Vagina (tissue), 2 donors: ENCODE measurements at regions not wholly inside any gene's neighbourhood (a gene's known extent, or its start where the extent isn't known, plus 50 kb on each side); places are given as distances from the start of the nearest gene placed in this dataset.

ENCODE experiments used
- DNase-seq, 2 donors: peaks; one replicate each; pipeline ENCODE4 v3.0.0-alpha.2; 2017; ENCODE audit errors: extremely low spot score in 2 of 2
- H3K27ac ChIP-seq: fragments of 200-600 bp; sonication (generic); one replicate; pipeline ENCODE4 v1.5.1; 2019
- H3K27me3 ChIP-seq: fragments of 200-600 bp; sonication (generic); one replicate; pipeline ENCODE4 v1.5.1; 2019
- H3K36me3 ChIP-seq, 2 donors: fragments of 200-600 bp; sonication (generic); one replicate each; pipeline ENCODE4 v1.5.1; 2017 to 2019
- H3K4me1 ChIP-seq: fragments of 200-600 bp; sonication (generic); one replicate; pipeline ENCODE4 v1.5.1; 2019
- H3K4me3 ChIP-seq, 2 donors: fragments of 200-600 bp; sonication (generic); 1 replicate in 1 of 2; 2 replicates in 1 of 2; pipeline ENCODE4 v1.5.1; 2016 to 2019
- H3K9me3 ChIP-seq: fragments of 200-600 bp; sonication (generic); one replicate; pipeline ENCODE4 v1.5.1; 2019
- POLR2A ChIP-seq, 2 donors: fragments of 450-650 bp; IDR thresholded peaks; one replicate each; pipeline ENCODE4 v1.6.1; 2017; ENCODE audit warnings: antibody characterized with exemption in 2 of 2, mild to moderate bottlenecking in 2 of 2, moderate library complexity in 2 of 2
- POLR2AphosphoS5 ChIP-seq, 2 donors: sonication (generic); formaldehyde crosslinking; IDR thresholded peaks; one replicate each; pipeline ENCODE4 v1.9.0; 2017; ENCODE audit warnings: antibody characterized with exemption in 2 of 2, mild to moderate bottlenecking in 2 of 2, low read depth in 1 of 2; ENCODE audit not compliant: insufficient read depth in 1 of 2
- intact Hi-C: fragments of 100-400 bp; cut with DNase I; formaldehyde crosslinking; loops from one replicate; pipeline ENCODE4 v1.15.1; 2023
- TF ChIP-seq, protein P1 (sequence below), 3 experiments: fragments of 450-650 bp in 2 of 3; fragments of 200-600 bp in 1 of 3; sonication (generic) in 1 of 3; IDR thresholded peaks; one replicate each; pipeline ENCODE4 v1.5.1; 2017 to 2019; ENCODE audit warnings: antibody characterized with exemption in 3 of 3, mild to moderate bottlenecking in 2 of 3, moderate library complexity in 2 of 3

DNA sequence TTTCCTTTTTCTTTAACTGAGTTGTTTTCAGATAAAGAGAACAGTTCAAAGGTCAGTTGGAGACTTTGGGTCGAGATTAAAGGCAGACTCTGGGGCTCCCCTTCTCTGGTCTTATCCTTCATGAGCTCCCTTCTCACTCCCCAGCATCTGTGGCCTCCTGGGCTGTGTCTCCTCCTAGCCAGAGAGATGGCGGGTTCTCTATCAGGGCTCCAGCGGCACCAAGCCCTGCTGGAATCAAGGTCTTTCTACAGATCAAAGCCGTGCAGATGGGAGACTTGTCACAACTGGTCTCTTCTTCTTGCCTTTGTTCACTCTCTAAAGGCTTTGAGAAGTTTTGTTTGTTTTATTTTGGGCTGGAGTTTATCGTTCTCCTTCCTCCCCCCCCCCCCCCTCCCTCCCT is 373.7 kb upstream of the C1orf174 start:
- Histone ChIP-seq H3K36me3 (no peaks in the 10 kb centered on the region), H3K9me3 (peaks cover 4% of the 10 kb centered on the region), H3K4me3 (no peak overlapping the region), H3K27me3 (no peaks in the 10 kb centered on the region), H3K4me1 (no peaks in the 10 kb centered on the region), H3K27ac (no peak overlapping the region)
- DNase-seq: no peak
- intact Hi-C loops: no loop called here
- TF ChIP-seq POLR2AphosphoS5 (IDR thresholded peaks at IDR 0.05; ENCODE audit: insufficient read depth in 1 of 2, low read depth in 1 of 2) (no peak), POLR2A (IDR thresholded peaks at IDR 0.05) (no peak)
- TF ChIP-seq, protein P1, sequence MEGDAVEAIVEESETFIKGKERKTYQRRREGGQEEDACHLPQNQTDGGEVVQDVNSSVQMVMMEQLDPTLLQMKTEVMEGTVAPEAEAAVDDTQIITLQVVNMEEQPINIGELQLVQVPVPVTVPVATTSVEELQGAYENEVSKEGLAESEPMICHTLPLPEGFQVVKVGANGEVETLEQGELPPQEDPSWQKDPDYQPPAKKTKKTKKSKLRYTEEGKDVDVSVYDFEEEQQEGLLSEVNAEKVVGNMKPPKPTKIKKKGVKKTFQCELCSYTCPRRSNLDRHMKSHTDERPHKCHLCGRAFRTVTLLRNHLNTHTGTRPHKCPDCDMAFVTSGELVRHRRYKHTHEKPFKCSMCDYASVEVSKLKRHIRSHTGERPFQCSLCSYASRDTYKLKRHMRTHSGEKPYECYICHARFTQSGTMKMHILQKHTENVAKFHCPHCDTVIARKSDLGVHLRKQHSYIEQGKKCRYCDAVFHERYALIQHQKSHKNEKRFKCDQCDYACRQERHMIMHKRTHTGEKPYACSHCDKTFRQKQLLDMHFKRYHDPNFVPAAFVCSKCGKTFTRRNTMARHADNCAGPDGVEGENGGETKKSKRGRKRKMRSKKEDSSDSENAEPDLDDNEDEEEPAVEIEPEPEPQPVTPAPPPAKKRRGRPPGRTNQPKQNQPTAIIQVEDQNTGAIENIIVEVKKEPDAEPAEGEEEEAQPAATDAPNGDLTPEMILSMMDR (IDR thresholded peaks at IDR 0.05): no peak

DNA sequence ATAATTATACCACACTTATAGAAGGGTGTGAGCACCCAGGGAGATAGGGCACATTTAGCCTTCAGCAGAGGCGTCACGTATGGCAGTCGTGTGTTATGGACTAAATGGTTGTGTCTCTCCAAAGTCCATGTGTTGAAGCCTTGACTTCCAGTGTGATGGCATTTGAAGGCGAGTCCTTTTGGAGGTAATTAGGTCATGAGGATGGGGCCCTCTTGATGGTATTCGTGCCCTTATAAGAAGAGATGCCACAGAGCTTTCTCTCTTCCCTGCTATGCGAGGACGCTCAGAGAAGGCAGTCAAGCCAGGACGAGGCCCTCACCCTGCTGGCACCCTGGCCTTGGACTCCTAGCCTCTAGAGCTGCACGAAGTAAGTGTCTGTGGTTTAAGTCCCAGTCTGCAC is 375.0 kb upstream of the C1orf174 start:
- peaks cover 4% of the 10 kb centered on the region for H3K9me3 ChIP-seq
- no peaks in the 10 kb centered on the region for H3K27me3 ChIP-seq
- H3K36me3 ChIP-seq: no peaks in the 10 kb centered on the region
- H3K4me1 ChIP-seq: no peaks in the 10 kb centered on the region
- DNase-seq: no peak
- no peak overlapping the region for H3K27ac ChIP-seq
- no peak overlapping the region for H3K4me3 ChIP-seq
- TF ChIP-seq POLR2A (IDR thresholded peaks at IDR 0.05) (no peak), POLR2AphosphoS5 (IDR thresholded peaks at IDR 0.05; ENCODE audit: insufficient read depth in 1 of 2, low read depth in 1 of 2) (no peak)
- TF ChIP-seq, protein P1 (IDR thresholded peaks at IDR 0.05): no peak
- intact Hi-C loops: no loop called here

DNA sequence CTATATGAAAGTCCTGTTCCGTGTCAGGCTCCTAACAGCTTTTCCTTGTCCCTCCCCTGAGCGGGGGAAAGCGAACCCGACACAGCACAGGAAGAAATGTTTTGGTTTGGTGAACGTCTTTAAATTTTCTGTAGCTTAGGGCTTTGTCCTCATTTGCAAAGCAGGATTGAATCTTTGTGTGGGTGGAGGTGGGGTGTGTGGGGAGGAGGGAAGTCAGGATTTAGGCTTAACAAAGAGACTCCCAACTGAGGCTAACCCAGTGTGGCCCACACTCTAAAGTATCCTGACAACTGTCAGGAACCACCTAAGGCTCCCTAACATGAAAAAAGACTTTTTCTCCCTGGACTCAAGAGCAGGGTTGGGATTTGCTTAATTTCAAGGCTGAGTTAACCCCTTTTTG is 376.2 kb upstream of the C1orf174 start:
- H3K9me3 ChIP-seq: peaks cover 4% of the 10 kb centered on the region
- H3K27ac ChIP-seq: no peak overlapping the region
- no peaks in the 10 kb centered on the region for H3K36me3 ChIP-seq
- intact Hi-C loops: no loop called here
- DNase-seq: peak in 1 of 2 donors; percentile 16
- H3K4me1 ChIP-seq: no peaks in the 10 kb centered on the region
- no peaks in the 10 kb centered on the region for H3K27me3 ChIP-seq
- TF ChIP-seq POLR2A (IDR thresholded peaks at IDR 0.05) (no peak), POLR2AphosphoS5 (IDR thresholded peaks at IDR 0.05; ENCODE audit: insufficient read depth in 1 of 2, low read depth in 1 of 2) (no peak)
- TF ChIP-seq, protein P1 (IDR thresholded peaks at IDR 0.05): no peak
- H3K4me3 ChIP-seq: no peak overlapping the region

GRCh38 chr1:4277598-4277997 is 376.8 kb upstream of the AJAP1 start:
- H3K27ac ChIP-seq: no peak overlapping the region
- no peaks in the 10 kb centered on the region for H3K4me1 ChIP-seq
- peaks cover 4% of the 10 kb centered on the region for H3K9me3 ChIP-seq
- TF ChIP-seq, protein P1 (IDR thresholded peaks at IDR 0.05): no peak
- no peak for TF ChIP-seq POLR2AphosphoS5 (IDR thresholded peaks at IDR 0.05; ENCODE audit: insufficient read depth in 1 of 2, low read depth in 1 of 2)
- no peak for TF ChIP-seq POLR2A (IDR thresholded peaks at IDR 0.05)
- no peaks in the 10 kb centered on the region for H3K36me3 ChIP-seq
- DNase-seq: no peak
- H3K27me3 ChIP-seq: no peaks in the 10 kb centered on the region
- intact Hi-C loops: no loop called here
- H3K4me3 ChIP-seq: no peak overlapping the region

DNA sequence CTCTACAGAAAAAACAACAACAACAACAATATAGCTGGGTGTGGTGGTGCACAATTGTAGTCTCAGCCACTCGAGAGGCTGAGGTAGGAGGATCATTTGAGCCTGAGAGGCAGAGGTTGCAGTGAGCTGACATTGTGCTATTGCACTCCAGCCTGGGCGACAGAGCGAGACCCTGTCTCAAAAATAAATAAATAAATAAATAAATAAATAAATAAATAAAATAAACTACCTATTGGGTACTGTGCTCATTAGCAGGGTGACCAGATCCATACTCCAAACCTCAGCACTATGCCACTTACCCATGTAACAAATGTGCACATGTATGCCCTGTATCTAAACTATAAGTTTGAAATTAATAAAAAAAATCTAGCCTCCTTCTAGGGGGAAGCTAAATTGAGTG is 369.4 kb upstream of the AJAP1 start:
- H3K9me3 ChIP-seq: no peaks in the 10 kb centered on the region
- H3K27ac ChIP-seq: no peak overlapping the region
- H3K4me1 ChIP-seq: no peaks in the 10 kb centered on the region
- H3K4me3 ChIP-seq: no peak overlapping the region
- intact Hi-C loops: no loop called here
- TF ChIP-seq, protein P1 (IDR thresholded peaks at IDR 0.05): no peak
- TF ChIP-seq POLR2AphosphoS5 (IDR thresholded peaks at IDR 0.05; ENCODE audit: insufficient read depth in 1 of 2, low read depth in 1 of 2): no peak
- TF ChIP-seq POLR2A (IDR thresholded peaks at IDR 0.05): no peak
- no peaks in the 10 kb centered on the region for H3K27me3 ChIP-seq
- peak in 1 of 2 donors; percentile 28 for DNase-seq
- no peaks in the 10 kb centered on the region for H3K36me3 ChIP-seq
